SJCRH30 (cell line): ENCODE measurements at regions not wholly inside any gene's neighbourhood (a gene's known extent, or its start where the extent isn't known, plus 50 kb on each side); places are given as distances from the start of the nearest gene placed in this dataset.

ENCODE experiments used
- DNase-seq, 2 experiments: peaks; one replicate each; pipeline ENCODE4 v3.0.0-alpha.2; 2015 to 2020
- H3K27ac ChIP-seq: fragments of 250-450 bp; sonication (Bioruptor Pico); 2 replicates; pipeline ENCODE4 v1.5.1; 2020; ENCODE audit warnings: mild to moderate bottlenecking, moderate library complexity
- H3K27me3 ChIP-seq: fragments of 250-450 bp; sonication (Bioruptor Pico); 2 replicates; pipeline ENCODE4 v1.5.1; 2020; ENCODE audit warnings: mild to moderate bottlenecking, moderate library complexity
- H3K36me3 ChIP-seq: fragments of 250-450 bp; sonication (Bioruptor Pico); 2 replicates; pipeline ENCODE4 v1.5.1; 2020; ENCODE audit warnings: mild to moderate bottlenecking, moderate library complexity
- H3K4me1 ChIP-seq: fragments of 250-450 bp; sonication (Bioruptor Pico); 2 replicates; pipeline ENCODE4 v1.5.1; 2020; ENCODE audit warnings: mild to moderate bottlenecking, moderate library complexity
- H3K4me3 ChIP-seq: fragments of 250-450 bp; sonication (Bioruptor Pico); 2 replicates; pipeline ENCODE4 v1.5.1; 2020; ENCODE audit warnings: mild to moderate bottlenecking, moderate library complexity
- H3K9me3 ChIP-seq: fragments of 250-450 bp; sonication (Bioruptor Pico); replicated peaks from 2 replicates; pipeline ENCODE4 v1.5.1; 2020; ENCODE audit warnings: mild to moderate bottlenecking, moderate library complexity

- no peak overlapping the region for H3K4me3 ChIP-seq
- no peak overlapping the region for H3K27ac ChIP-seq
- H3K4me1 ChIP-seq: no peaks in the 10 kb centered on the region
- H3K36me3 ChIP-seq: no peaks in the 10 kb centered on the region
- no peak for DNase-seq
- H3K27me3 ChIP-seq: no peaks in the 10 kb centered on the region
- H3K9me3 ChIP-seq: no peaks in the 10 kb centered on the region
Observed at GRCh38 chr15:98596885-98597392, 51.4 kb upstream of the IGF1R start.

DNA sequence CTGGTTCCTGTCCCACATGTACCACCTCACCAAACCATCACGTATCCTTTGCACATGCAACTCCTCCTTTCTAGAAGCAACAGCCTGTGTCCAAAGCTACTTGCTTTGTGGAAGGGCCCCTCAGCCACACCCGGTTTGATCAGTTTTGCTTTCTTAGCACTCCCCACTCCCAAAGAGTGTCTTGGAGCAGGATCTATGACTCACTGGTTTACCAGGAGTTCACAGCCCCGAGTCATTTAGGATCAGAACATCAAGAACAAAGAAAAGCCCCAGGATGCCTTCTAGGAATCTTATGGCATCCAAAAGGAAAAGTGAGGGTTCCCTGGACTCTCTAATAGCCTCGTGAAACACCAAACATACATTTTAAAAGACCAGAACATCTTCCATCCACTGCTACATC is 50.7 kb upstream of the IGF1R start:
- no peaks in the 10 kb centered on the region for H3K4me1 ChIP-seq
- no peaks in the 10 kb centered on the region for H3K9me3 ChIP-seq
- no peaks in the 10 kb centered on the region for H3K27me3 ChIP-seq
- no peak for DNase-seq
- H3K4me3 ChIP-seq: no peak overlapping the region
- H3K36me3 ChIP-seq: no peaks in the 10 kb centered on the region
- no peak overlapping the region for H3K27ac ChIP-seq
